C4-2B (cell line): ENCODE measurements at regions not wholly inside any gene's neighbourhood (a gene's known extent, or its start where the extent isn't known, plus 50 kb on each side); places are given as distances from the start of the nearest gene placed in this dataset.
"Not testable (repeated sequence)": the region's sequence is repeated elsewhere in the genome, so short reads cannot be mapped to it uniquely, and the experiment has no call there.

Experiments
- H3K27ac ChIP-seq: fragments of 450-650 bp; 2 replicates; pipeline ENCODE4 v1.5.1; 2017
- ZFX ChIP-seq: fragments of 450-650 bp; IDR thresholded peaks from 2 replicates; pipeline ENCODE4 v1.6.1; 2017
- TF ChIP-seq, protein P1 (sequence below): fragments of 450-650 bp; conservative IDR thresholded peaks from 2 replicates; pipeline ENCODE4 v1.5.1; 2017; ENCODE audit warnings: mild to moderate bottlenecking

DNA sequence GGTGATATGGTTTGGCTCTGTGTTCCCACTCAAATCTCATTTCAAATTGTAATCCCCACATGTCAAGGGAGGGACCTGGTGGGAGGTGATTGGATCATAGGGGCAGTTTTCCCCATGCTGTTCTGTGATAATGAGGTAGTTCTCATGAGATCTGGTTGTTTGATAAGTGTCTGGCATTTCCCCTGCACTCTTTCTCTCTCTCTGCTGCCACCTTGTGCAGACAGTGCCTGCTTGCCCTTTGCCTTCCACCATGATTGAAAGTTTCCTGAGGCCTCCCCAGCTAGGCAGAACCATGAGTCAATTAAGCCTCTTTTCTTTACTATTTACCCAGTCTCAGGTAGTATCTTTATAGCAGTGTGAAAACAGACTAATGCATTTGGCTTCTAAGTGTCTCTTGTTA lies 284.7 kb downstream of the ARPP21 start:
- TF ChIP-seq, protein P1, sequence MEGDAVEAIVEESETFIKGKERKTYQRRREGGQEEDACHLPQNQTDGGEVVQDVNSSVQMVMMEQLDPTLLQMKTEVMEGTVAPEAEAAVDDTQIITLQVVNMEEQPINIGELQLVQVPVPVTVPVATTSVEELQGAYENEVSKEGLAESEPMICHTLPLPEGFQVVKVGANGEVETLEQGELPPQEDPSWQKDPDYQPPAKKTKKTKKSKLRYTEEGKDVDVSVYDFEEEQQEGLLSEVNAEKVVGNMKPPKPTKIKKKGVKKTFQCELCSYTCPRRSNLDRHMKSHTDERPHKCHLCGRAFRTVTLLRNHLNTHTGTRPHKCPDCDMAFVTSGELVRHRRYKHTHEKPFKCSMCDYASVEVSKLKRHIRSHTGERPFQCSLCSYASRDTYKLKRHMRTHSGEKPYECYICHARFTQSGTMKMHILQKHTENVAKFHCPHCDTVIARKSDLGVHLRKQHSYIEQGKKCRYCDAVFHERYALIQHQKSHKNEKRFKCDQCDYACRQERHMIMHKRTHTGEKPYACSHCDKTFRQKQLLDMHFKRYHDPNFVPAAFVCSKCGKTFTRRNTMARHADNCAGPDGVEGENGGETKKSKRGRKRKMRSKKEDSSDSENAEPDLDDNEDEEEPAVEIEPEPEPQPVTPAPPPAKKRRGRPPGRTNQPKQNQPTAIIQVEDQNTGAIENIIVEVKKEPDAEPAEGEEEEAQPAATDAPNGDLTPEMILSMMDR, result peak; percentile 64
- H3K27ac ChIP-seq, result not testable (repeated sequence)

GRCh38 chr3:35927441-35927840 lies 288.1 kb downstream of the ARPP21 start:
- TF ChIP-seq, protein P1, result no peak
- no peak for TF ChIP-seq ZFX
- no peak overlapping the region for H3K27ac ChIP-seq

- TF ChIP-seq, protein P1, result no peak
- TF ChIP-seq ZFX, result no peak
- H3K27ac ChIP-seq, result no peak overlapping the region
Observed at GRCh38 chr3:35929158-35929557, 289.8 kb downstream of the ARPP21 start.

DNA sequence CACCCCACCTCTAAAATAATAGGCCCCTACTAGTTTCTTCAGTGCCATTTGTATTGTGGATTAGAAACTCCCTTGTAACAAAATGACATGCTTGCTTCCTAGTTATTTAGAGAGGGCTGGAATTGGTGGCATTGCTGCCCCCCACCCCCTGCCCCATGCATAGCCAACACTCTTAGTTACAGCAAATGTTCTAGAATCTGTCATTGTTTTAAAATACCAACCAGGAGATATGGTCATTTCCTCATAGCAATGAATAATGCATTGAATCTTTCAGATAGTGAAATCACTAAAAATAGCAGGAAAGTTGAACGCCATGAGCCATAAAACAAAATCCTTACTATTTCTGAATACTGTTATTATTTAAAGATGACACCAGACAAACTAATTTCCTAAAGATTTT lies 292.5 kb downstream of the ARPP21 start:
- H3K27ac ChIP-seq, result no peak overlapping the region
- TF ChIP-seq, protein P1, result no peak
- TF ChIP-seq ZFX, result no peak

DNA sequence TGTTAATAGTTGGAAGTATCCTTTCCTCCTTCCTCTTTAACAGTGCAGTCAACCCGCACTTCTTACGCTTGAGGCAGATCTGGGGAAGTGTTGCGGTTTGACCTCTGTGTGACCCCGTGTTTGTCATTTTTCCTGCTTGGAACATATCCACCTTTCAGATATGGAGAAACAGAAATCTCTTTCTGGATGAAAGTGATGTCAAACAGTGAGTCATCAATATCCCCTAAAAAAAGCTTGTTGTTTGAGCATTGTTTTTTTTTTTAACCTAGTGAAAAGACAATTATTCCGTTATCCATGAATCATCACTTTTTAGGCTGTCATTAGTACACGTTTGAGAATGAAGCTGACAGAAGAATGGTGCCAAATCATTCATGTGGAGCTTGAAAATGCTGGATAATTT lies 293.7 kb downstream of the ARPP21 start:
- TF ChIP-seq, protein P1, result no peak
- TF ChIP-seq ZFX, result no peak
- no peak overlapping the region for H3K27ac ChIP-seq

GRCh38 chr3:35936571-35936970 lies 297.2 kb downstream of the ARPP21 start:
- TF ChIP-seq ZFX, result no peak
- TF ChIP-seq, protein P1, result no peak
- no peak overlapping the region for H3K27ac ChIP-seq

GRCh38 chr3:35944926-35945710 lies 305.8 kb downstream of the ARPP21 start:
- TF ChIP-seq, protein P1, result no peak
- TF ChIP-seq ZFX, result no peak
- H3K27ac ChIP-seq, result no peak overlapping the region
